ENCODE measurements at regions not wholly inside any gene's neighbourhood (a gene's known extent, or its start where the extent isn't known, plus 50 kb on each side); places are given as distances from the start of the nearest gene placed in this dataset.

- ATAC-seq, result no peak
- TF ChIP-seq ZC3H10 (CRISPR knock-in tag; IDR thresholded peaks at IDR 0.05) (no peak), CSDC2 (CRISPR knock-in tag; IDR thresholded peaks at IDR 0.05) (no peak), TOX (CRISPR knock-in tag; IDR thresholded peaks at IDR 0.05; ENCODE audit: borderline replicate concordance) (no peak), ZNF70 (CRISPR knock-in tag; IDR thresholded peaks at IDR 0.05) (no peak)
- TF ChIP-seq, protein P1, sequence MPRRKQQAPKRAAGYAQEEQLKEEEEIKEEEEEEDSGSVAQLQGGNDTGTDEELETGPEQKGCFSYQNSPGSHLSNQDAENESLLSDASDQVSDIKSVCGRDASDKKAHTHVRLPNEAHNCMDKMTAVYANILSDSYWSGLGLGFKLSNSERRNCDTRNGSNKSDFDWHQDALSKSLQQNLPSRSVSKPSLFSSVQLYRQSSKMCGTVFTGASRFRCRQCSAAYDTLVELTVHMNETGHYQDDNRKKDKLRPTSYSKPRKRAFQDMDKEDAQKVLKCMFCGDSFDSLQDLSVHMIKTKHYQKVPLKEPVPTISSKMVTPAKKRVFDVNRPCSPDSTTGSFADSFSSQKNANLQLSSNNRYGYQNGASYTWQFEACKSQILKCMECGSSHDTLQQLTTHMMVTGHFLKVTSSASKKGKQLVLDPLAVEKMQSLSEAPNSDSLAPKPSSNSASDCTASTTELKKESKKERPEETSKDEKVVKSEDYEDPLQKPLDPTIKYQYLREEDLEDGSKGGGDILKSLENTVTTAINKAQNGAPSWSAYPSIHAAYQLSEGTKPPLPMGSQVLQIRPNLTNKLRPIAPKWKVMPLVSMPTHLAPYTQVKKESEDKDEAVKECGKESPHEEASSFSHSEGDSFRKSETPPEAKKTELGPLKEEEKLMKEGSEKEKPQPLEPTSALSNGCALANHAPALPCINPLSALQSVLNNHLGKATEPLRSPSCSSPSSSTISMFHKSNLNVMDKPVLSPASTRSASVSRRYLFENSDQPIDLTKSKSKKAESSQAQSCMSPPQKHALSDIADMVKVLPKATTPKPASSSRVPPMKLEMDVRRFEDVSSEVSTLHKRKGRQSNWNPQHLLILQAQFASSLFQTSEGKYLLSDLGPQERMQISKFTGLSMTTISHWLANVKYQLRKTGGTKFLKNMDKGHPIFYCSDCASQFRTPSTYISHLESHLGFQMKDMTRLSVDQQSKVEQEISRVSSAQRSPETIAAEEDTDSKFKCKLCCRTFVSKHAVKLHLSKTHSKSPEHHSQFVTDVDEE (CRISPR knock-in tag; IDR thresholded peaks at IDR 0.05), result no peak
- TF ChIP-seq, protein P2, sequence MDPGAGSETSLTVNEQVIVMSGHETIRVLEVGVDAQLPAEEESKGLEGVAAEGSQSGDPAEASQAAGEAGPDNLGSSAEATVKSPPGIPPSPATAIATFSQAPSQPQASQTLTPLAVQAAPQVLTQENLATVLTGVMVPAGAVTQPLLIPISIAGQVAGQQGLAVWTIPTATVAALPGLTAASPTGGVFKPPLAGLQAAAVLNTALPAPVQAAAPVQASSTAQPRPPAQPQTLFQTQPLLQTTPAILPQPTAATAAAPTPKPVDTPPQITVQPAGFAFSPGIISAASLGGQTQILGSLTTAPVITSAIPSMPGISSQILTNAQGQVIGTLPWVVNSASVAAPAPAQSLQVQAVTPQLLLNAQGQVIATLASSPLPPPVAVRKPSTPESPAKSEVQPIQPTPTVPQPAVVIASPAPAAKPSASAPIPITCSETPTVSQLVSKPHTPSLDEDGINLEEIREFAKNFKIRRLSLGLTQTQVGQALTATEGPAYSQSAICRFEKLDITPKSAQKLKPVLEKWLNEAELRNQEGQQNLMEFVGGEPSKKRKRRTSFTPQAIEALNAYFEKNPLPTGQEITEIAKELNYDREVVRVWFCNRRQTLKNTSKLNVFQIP (CRISPR knock-in tag; IDR thresholded peaks at IDR 0.05; ENCODE audit: borderline replicate concordance, low read depth), result no peak
Observed at GRCh38 chr16:51434567-51435198, 283.6 kb upstream of the SALL1 start.

GRCh38 chr16:51433599-51433998 lies 282.5 kb upstream of the SALL1 start:
- ATAC-seq, result no peak
- TF ChIP-seq ZNF565 (CRISPR knock-in tag; conservative IDR thresholded peaks at IDR 0.05; ENCODE audit: low read depth) (no peak), CSDC2 (CRISPR knock-in tag; IDR thresholded peaks at IDR 0.05) (no peak), ARNTL (CRISPR knock-in tag; IDR thresholded peaks at IDR 0.05; ENCODE audit: borderline replicate concordance, low read depth) (no peak), CSRNP3 (CRISPR knock-in tag; IDR thresholded peaks at IDR 0.05) (no peak), RARB (CRISPR knock-in tag; IDR thresholded peaks at IDR 0.05) (no peak), ZC3H10 (CRISPR knock-in tag; IDR thresholded peaks at IDR 0.05) (no peak), ZFP30 (CRISPR knock-in tag; IDR thresholded peaks at IDR 0.05) (no peak)
- TF ChIP-seq, protein P1 (CRISPR knock-in tag; IDR thresholded peaks at IDR 0.05), result no peak

GRCh38 chr16:51431517-51432241 lies 280.6 kb upstream of the SALL1 start:
- peak; percentile 96 for ATAC-seq

DNA sequence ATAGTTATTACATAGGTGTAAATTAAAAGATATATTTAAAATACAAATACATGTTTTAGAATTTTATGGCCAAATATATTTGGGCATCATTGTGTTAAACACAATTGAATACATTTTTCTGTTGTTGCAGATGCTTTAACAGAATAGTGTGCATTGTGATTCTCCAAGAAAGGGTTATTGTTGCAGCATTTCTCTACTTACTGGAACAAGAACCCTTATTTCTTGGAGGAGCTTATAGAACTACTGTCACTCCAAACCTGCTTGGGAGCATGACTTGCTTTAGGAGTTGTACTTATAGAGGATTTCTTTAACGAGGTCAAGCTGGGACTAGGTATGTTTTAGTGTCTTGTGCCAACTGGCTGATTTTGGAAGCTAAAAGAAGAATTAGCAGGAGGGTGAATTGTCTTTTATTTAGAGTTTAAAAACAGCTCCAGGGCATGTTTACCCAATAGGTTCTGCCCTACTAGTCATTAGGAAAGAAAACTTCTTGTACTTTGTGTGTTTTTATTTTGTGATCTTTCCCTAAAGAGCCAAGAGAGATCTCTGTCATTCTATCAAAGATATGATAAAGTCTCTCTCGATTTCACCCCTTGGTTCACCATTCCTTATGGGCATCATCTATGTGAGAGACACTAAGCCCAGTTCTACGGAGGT lies 279.8 kb upstream of the SALL1 start:
- TF ChIP-seq ZNF565 (CRISPR knock-in tag; conservative IDR thresholded peaks at IDR 0.05; ENCODE audit: low read depth) (no peak), TCF4 (CRISPR knock-in tag; IDR thresholded peaks at IDR 0.05; ENCODE audit: borderline replicate concordance) (no peak), ZNF8 (CRISPR knock-in tag; IDR thresholded peaks at IDR 0.05) (no peak), ESRRG (CRISPR knock-in tag; IDR thresholded peaks at IDR 0.05) (no peak)
- ATAC-seq, result no peak

More at GRCh38 chr16:51431517-51432241, 280.6 kb upstream of the SALL1 start:
- TF ChIP-seq ZC3H10 (CRISPR knock-in tag; IDR thresholded peaks at IDR 0.05) (0 out of 2 replicates have a peak, but pooled peaks have one; percentile 29), PPARA (CRISPR knock-in tag; IDR thresholded peaks at IDR 0.05; ENCODE audit: borderline replicate concordance) (no peak)
